ENCODE measurements at regions not wholly inside any gene's neighbourhood (a gene's known extent, or its start where the extent isn't known, plus 50 kb on each side); places are given as distances from the start of the nearest gene placed in this dataset.

- TF ChIP-seq, protein P1, sequence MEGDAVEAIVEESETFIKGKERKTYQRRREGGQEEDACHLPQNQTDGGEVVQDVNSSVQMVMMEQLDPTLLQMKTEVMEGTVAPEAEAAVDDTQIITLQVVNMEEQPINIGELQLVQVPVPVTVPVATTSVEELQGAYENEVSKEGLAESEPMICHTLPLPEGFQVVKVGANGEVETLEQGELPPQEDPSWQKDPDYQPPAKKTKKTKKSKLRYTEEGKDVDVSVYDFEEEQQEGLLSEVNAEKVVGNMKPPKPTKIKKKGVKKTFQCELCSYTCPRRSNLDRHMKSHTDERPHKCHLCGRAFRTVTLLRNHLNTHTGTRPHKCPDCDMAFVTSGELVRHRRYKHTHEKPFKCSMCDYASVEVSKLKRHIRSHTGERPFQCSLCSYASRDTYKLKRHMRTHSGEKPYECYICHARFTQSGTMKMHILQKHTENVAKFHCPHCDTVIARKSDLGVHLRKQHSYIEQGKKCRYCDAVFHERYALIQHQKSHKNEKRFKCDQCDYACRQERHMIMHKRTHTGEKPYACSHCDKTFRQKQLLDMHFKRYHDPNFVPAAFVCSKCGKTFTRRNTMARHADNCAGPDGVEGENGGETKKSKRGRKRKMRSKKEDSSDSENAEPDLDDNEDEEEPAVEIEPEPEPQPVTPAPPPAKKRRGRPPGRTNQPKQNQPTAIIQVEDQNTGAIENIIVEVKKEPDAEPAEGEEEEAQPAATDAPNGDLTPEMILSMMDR (IDR thresholded peaks at IDR 0.05) = no peak
- TF ChIP-seq POLR2A (IDR thresholded peaks at IDR 0.05) = no peak
Observed at GRCh38 chr6:44653091-44653490, 265.6 kb downstream of the CDC5L start.
